GM19351 (cell line): ENCODE measurements at regions not wholly inside any gene's neighbourhood (a gene's known extent, or its start where the extent isn't known, plus 50 kb on each side); places are given as distances from the start of the nearest gene placed in this dataset.

ENCODE experiments used
- ATAC-seq: cut with Tn5 transposase; IDR thresholded peaks from one replicate; pipeline ENCODE4 v1.9.1; 2021; ENCODE audit warnings: mild to moderate bottlenecking, moderate library complexity; ENCODE audit not compliant: unreplicated experiment

DNA sequence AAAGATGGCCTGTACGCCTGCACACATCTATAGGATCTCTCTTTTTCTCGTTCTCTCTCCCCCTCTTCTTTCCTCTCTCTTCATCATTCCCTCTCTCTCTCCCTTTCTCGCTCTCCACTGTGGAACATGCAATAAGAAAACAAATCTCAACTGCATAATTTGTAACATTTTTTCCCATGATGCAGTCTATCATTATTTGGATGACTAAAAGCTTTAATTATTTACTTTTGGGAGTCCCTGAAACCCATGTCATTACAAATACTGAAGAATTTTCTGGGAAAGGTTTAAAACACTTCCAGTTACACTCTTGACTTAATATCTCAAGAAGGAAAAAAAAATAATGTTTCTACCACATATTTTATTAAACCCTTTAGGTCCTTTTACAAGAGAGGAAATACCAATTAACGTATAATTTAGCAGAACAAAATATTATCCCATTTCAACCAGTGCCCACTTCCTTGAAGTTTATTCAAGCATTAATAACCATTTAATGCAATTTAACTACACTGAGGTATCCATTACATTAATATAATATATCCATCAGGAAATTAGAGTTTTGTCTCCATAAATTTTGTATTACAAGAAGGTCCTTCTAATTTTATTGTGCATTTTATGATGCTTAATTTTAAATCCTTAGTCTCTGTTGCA, 1615.2 kb upstream of the ACVR2A start:
- no peak for ATAC-seq

DNA sequence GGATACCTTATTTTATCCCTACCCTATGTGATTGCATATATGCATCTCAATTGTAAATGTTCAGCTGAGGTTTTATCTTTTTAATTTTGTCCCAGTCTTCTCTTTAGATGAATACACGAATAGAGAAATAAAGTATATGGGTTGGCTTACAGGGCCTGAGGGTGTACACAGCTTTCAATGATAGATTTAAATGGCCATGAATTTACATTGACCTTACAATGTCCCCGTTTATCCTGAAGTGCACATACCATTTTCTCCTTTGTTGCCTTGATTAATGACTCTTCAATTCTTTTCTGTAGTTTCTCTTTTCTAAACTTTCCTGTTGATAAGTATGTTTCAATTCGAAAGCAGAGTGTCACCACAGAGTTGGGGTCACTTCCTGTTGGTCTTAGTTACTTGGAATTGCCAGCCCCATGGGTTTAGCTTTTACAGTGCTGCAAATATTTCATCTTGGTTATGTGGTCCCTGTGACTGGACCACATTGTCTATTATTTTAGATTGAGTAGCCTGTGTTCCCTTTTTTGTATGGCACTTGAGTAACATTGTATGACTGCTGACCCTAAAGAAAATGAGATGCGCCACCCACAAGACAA, 1616.3 kb upstream of the ACVR2A start:
- ATAC-seq = peak; percentile 87

DNA sequence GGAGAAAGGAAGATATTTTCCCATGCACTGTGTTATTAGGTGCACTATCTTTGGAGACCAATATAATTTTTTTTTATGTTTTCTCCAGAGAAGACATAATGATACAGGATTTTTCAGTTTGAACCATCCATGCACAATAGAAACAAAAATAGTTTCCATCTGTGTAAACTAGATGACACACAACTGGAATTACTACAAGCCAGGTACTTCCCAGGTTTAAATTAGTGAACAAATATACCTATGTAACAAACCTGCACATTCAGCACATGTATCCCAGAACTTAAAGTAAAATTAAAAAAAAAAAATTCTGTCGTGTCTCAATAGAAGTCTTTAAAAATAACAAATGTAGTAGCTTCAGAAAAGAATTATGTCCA, 1616.8 kb upstream of the ACVR2A start:
- peak; percentile 16 for ATAC-seq

DNA sequence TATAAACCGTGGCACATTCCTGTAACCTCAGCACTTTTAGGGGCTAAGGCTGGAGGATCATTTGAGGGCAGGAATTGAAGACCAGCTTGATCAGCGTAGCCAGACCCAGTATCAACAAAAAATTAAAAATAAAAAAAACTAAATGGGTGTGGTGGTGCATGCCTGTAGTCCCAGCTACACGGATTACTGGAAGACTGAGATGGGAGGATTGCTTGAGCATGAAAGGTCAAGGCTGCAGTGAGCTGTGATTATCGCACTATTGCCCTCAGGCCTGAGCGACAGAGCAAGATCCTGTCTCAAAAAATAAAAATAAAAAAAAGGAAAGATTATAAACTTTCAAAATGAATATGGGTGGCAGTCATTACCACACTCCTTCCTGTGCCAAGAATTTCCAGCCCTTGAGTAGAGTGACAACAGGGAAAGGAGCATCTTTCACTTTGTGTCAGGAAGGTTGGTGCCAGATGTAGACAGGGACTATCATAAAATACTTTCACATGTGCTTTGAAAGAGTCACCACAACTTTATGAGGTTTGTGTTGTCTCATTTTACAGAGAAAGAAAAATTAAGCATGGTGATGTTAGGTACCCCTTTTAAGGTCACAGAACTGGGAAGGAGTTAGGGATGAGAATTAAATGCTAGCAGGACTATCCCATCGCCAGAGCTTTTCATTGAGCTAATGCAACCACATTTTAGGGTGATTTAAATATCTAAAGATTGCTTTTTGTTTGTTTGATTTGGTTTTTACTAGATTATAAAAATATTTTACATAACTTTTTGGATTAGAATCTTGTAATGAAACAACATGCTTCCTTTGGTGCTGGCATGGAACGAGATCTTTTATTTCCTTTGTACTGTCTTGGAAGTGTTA, 1617.4 kb upstream of the ACVR2A start:
- no peak for ATAC-seq

DNA sequence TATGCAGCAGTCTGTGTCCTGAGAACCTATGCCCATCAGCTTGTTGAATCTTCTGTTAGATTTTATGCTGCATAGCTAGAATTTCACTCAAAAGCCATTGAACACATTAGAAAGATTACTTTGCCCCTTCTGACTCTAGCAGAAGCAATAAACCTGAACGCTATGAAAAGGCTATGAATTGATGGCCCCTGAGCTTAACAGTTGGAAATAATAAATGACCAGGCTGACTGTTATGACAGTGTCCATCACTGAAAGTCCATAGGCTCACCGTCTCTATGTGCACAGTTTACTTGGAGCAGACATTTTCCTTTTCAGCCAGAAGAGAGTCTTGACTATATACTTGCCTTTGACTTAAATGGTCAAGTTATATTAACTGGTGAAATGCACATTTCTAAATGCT, 1618.8 kb upstream of the ACVR2A start:
- no peak for ATAC-seq

DNA sequence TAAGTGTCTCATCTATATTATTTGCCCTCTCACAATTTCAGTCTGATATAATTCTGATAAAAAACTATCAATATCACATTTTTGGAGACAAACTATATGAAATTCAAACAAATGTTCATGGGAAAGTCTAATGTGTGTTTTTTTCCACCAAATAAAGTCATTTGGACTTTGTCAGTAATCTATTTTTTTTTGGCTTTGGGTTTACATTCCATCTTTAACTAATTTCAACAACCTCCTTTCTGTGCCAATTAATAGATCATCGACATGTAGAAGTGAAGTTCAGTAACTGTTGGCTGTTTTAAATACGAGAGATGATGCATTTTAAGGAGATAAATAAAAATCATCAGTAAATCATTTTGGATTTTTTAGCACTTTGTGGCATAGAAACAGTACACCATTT, 1623.0 kb upstream of the ACVR2A start:
- ATAC-seq = no peak

DNA sequence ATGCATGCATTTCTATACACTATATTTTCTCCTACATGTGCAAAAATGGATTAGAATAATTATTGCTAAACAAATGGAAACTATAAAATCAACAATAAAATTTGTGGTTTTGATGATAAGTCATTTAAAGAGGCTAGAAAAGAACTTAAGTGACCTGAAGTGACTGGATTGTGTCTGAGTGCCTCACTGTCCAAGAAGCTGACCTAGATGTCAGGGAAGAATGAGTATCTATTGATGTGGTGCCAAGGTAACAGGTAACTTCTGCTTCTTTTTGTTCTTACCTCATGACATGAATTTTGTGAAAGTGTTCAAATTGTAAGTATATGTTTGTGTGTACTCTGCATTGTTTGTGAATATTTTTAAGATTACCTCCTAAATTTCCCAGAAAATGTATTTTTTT, 1623.9 kb upstream of the ACVR2A start:
- ATAC-seq = no peak

DNA sequence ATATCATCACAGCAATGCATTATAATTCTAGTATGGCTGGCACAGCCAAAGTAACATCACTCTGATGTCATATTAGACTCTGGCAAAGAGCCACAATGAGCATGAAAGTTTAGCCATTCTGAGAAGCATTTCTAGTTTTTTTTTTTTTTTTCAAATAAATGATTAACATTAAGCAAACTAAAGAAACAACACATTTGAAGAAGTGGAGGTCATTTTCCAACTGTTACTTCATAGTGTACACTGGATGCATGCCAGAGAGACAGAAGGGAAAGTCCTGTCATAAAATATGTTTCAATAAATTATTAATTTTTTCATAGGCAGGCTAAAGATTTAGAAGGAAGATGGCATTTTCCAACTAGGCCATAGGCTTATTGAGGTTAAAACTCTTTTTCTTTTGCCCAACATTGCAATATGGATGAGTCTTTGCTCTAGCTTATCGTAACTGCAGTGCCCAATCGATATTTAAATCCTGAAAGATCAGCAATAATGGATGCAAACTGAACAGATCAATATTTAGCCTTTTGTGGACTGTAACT, 1630.4 kb upstream of the ACVR2A start:
- ATAC-seq = no peak

DNA sequence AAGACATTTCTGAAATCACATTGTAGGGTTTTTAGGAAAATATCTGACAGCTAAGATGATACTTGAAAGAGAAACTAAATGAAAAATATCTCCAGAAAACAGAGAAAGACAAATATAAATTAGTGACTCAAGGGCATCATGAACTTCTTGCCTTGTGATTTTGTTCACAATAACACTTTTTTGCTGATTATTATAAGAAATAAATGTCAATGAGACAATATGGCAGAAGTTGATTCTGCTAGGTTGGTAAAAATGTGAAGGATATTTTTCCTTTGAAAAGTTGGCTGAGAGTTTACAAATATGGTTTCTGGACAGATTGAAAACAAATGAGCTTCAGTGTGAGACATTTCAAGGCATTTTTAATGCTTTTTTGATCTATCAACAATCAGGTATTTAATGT, 1631.2 kb upstream of the ACVR2A start:
- ATAC-seq = no peak

DNA sequence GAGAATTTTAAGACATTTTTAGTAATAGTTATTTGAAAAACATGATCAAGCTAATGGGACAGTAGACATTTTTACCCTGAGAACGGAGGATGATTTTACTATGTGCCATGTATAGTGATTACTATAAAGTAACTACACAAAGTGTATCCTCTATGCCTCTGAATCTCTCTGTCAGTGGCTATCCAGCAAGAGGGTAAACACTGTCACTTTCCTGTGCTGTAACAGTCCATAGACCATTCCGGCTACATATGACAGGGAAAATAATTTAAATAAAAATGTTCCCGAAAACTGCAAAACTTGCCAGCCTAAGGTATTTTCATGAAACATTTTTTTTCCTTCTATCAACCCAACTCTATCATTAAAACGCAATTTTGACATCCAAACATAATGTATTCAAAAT, 1632.2 kb upstream of the ACVR2A start:
- ATAC-seq = no peak

DNA sequence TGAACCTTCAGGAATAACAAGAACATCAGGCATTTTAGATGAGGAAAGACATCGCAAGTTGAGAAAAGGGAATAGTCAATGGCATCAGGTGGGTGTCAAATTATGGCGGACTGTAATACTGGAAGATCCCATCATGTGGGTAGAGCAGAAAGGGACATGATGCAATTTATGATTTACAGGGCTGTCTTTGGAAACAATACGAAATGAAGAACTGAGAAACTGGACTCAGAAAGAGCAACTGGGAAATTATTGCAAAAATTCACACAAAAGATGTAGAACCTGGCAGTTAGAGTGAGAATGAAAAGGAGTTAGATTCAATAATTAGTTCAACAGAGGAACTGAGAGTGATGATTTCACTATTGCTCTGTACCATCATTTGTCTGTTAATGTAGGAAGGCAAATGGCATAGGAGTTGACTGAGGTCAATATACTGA, 1635.0 kb upstream of the ACVR2A start:
- peak; percentile 91 for ATAC-seq

DNA sequence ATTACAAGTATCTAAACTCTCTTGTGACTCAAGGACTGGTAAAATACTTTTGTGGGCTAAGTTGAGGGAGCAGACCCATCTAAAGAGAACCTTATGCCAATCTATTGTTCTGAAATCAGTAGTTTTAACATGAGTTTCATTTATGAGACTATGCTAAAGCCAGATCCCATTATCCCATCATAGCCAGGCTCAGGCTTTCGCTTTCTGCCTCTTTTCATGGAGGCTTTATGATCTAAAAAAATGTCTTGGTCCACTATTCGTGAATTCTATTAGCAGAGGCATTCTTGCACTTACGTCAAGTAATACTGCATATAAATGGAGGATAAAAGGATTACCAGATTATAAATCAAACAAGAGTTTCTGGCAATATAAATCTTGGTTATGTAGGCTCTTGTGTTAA, 1636.9 kb upstream of the ACVR2A start:
- ATAC-seq = no peak

DNA sequence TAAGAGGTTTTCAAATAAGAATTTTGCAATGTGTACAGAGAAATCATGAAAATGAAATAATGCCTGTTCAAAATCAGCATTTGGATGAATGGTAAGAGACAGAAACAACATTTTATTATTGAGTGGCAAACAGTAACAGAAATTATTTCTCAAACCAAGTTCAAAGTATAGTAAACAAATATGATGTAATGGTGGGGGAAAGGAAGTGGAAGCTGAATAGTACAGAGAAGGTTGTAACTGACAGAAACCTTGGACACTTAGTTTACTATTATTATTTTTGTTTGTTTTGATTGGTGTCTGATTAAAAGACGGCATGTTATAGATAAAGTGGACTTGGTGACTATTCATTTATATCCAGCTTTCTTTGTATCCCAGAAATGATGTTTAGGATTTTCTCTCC, 1637.4 kb upstream of the ACVR2A start:
- ATAC-seq = no peak

DNA sequence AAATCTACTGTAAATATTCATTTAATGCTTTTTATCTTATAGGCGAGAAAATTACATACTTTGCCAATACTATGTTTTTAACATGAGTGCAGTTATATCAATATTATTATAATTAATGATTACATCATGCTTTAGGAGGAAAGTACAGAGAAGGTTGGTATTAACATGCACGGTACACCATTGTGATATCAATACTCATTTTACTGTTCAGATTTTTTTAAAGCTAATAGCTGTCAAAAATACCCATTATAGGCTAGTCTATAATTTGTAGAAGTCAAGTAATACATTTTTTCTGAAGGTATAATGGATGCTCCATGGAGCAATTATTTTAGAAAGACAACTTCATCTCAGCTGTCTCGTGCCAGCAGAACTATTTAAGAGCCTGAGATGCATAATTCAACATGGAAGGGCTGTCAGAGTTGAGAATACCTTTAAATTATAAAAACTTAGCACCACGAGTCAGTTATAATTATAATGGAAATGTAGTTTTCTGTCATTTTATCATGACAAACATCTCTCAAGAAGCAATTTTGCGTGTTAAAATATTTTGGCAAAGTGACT, 1641.7 kb upstream of the ACVR2A start:
- no peak for ATAC-seq

DNA sequence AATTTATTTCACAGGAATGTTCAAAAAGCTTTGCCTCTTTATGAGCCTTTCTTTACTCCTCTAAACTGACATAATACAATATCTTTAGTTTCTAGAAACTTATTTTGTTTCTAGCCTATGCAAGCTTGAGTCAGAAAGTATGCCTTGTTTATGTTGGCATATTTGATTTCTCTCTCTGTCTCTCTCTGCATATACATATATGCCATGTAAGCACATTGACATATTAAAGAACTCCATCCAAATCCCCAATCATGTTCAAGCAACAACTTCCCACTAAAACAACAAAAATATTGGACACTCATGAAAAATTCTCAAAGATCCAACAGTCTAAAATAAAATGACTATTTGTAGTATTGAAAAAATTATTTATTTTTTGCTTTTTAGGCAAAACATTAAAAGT, 1651.2 kb upstream of the ACVR2A start:
- ATAC-seq = no peak

DNA sequence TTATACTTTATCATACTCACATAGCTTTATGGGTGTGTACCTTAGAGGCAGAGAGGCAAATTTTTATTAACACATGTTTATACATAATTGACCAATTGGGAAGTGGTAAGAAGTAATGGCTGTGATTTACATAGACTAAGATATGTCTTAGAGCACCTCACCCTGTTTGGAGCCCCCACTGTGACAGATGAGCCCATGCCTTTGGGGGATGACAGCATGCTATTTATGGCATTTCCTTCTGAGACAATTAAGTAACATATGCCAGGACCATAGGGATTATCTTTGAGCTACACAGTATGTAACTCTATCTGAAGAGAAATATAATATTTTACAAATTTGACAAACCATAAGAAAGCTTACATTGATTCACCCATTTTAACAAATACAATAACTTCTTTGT, 1655.3 kb upstream of the ACVR2A start:
- no peak for ATAC-seq

DNA sequence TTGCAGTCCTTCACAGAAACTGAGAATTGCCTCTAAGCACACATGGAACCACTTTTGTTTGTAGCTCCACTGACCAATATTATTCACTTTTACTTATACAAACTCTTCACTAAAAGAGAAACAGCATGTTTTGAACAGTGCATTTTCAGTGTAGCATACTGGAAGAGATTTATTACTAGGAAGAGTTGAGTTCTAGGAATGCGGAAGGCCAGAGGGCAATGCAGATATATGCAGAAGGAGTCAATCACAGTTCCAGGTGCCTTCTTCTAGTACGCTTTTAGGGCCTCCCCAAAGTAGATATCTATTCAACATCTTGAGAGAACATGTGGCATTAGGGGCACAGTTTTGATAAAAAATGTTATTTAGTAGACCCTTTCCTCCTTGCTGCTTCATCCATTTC, 1654.0 kb upstream of the ZEB2 start:
- ATAC-seq = no peak

DNA sequence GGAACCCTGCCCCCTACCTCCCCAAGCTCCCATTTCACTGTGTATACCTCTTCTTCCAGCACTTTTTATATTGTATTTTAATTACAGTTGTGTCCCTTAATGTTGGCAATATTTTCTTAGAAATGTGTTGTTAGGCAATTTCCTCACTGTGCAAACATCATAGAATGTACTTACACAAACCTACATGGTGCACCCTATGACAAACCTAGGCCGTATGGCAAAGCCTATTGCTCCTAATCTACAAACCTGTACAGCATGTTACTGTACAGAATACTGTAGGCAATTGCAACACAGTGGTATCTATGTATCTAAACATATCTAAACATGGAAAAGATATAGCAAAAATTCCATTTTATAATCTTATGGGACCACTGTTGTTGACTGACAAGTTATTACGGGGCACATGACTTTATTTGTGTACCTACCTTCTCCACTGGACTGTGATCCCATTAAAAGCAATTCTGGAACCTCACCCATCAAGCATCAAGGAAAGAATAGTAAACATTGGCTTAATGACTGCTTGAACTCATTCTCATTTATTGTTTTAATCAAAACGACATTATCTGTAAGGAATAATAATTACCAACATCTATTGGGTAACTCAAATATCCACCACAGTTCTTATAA, 1641.5 kb upstream of the ZEB2 start:
- no peak for ATAC-seq

DNA sequence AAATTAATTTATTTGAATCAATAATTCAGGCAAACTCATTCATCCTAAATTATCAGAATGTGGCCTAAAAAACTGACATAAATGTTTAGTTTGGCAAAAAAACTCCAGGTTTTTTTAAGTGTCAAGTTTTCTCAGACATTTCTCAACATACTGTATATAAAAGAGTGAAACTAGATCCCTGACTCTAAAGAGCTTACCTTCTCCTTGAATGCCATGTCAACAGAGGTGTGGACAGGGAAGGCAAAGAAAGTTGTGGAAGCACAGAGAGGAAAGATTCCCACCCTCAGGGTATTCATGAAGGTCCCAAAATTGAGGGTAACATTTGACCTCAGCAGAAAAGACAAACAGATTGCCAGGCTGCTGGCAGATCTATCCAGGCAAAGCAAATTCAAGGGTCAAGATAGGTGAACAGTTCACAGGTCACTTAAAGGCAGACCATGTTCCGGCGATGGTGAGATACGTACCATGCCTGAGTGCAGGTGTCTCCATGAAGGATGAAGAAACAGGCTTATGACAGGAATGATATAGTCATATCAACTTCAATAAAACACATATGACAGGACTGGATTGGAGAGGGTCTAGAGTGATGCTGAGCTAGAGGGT, 1638.3 kb upstream of the ZEB2 start:
- no peak for ATAC-seq

DNA sequence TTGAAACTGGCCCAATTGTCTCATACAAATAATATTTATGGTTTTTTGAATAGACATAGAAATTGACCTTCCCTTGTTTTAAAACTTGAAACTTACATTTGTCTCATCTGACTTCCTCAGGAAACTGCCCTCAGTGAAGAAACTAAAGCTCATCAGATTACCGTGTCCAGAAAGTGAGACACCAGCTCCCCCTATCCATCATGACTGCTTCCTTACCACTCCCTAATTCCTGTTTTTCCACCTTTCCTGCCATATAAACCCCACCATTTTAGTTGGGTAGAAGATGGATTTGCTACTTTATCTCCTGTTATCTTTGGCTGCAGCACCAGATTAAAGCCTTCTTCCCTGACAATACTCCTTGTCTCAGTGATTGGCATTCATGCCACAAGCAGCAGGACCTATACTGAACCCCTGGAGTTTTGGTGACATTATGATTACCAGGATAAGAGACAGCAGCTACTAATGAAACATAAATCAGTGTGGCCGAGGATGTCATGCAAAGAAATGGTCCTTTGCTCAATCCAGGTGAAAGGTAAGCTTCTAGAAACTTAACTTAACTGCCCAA, 1627.6 kb upstream of the ZEB2 start:
- no peak for ATAC-seq
